Small intestine (tissue), 7 donors: ENCODE measurements at regions not wholly inside any gene's neighbourhood (a gene's known extent, or its start where the extent isn't known, plus 50 kb on each side); places are given as distances from the start of the nearest gene placed in this dataset.
A peak's percentile ranks its signal among the peaks of the same experiment; 100 is the strongest.

Source experiments
- DNase-seq, 2 donors: peaks; one replicate each; pipeline versions ENCODE4 v3.0.0 to v3.0.0-alpha.2; 2013
- FAIRE-seq: peaks from 2 replicates; lab custom pipeline; 2012; peaks lifted over from hg19 to GRCh38; lab: Jason Lieb, UNC
- H3K27ac ChIP-seq, 3 donors: one replicate each; pipeline ENCODE4 v1.5.1; 2013; ENCODE audit warnings: low read length in 2 of 3, mild to moderate bottlenecking in 2 of 3, control low read depth in 1 of 3, inconsistent platforms in 1 of 3, low read depth in 1 of 3, moderate library complexity in 1 of 3
- H3K27me3 ChIP-seq, 3 donors: one replicate each; pipeline ENCODE4 v1.6.1; 2013; ENCODE audit warnings: low read length in 3 of 3, inconsistent platforms in 1 of 3; ENCODE audit not compliant: control insufficient read depth in 3 of 3, insufficient read depth in 3 of 3
- H3K36me3 ChIP-seq, 3 donors: one replicate each; pipeline ENCODE4 v1.6.1; 2013; ENCODE audit warnings: low read length in 3 of 3, inconsistent platforms in 1 of 3, low read depth in 1 of 3, mild to moderate bottlenecking in 1 of 3, moderate library complexity in 1 of 3; ENCODE audit not compliant: control insufficient read depth in 3 of 3, insufficient read depth in 2 of 3
- H3K4me1 ChIP-seq, 3 donors: one replicate each; pipeline ENCODE4 v1.6.1; 2013; ENCODE audit warnings: low read length in 2 of 3, inconsistent platforms in 1 of 3, low read depth in 1 of 3, mild to moderate bottlenecking in 1 of 3, moderate library complexity in 1 of 3; ENCODE audit not compliant: control insufficient read depth in 3 of 3, insufficient read depth in 2 of 3
- H3K4me3 ChIP-seq, 3 donors: one replicate each; pipeline ENCODE4 v1.5.1; 2013; ENCODE audit warnings: low read length in 3 of 3, control low read depth in 1 of 3, inconsistent platforms in 1 of 3, low read depth in 1 of 3, mild to moderate bottlenecking in 1 of 3, moderate library complexity in 1 of 3
- H3K9me3 ChIP-seq, 2 donors: one replicate each; pipeline ENCODE4 v1.6.1; 2013; ENCODE audit warnings: low read depth in 1 of 2, low read length in 1 of 2; ENCODE audit not compliant: control insufficient read depth in 2 of 2, insufficient read depth in 1 of 2
- WGBS, 3 donors: extraction: QIAGEN DNeasy Blood & Tissue Kit; methylation state at CpG; one replicate each; pipeline ENCODE4 v1.1.7; 2013; 5-methylcytosine and 5-hydroxymethylcytosine counted together
- donor health status: healthy with polysubstance abuse.
- donor health status: control.
- donor health status: control.
- donor health status: Bipolar disorder and iron deficiency.
- donor health status: healthy.

DNA sequence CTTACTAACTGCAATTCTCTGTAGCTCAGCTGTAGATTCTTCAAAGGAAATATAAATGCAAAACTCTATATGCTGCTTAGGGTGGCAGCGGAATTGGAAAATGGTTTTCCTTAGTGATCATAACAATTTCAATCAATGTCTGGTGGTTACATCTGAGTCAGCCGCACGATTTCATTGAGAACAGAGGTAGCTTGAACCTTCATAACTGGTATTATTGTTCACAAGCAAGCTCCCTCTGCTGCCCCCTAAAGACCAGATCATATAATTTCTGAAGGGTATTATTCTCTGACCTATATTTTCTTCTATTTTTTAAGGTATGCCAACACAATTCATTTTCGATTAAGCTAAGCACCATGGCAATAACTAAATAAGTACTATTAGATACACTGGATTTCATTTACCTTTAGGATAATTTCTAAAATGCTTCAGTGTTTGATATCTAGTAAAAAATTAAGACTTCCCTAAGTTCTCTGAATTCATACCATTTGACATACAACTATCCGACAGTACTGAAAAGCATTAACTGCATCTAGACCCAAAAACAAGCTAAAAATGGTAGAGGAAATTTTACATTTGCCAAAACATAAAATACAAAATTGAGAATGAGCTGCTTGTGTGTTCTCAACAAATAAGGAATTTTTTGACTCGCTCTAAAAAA is 181.1 kb upstream of the SPEF2 start:
- no peaks in the 10 kb centered on the region for H3K9me3 ChIP-seq
- no peak overlapping the region for H3K27ac ChIP-seq
- WGBS, 3 donors: 47 to 67% (median 57%) methylated on average over 6 of the region's 6 CpGs
- peak; percentile 63 to 76 for DNase-seq
- no peaks in the 10 kb centered on the region for H3K36me3 ChIP-seq
- H3K27me3 ChIP-seq: no peaks in the 10 kb centered on the region
- no peak overlapping the region for H3K4me3 ChIP-seq
- no peak for FAIRE-seq
- no peaks in the 10 kb centered on the region for H3K4me1 ChIP-seq

DNA sequence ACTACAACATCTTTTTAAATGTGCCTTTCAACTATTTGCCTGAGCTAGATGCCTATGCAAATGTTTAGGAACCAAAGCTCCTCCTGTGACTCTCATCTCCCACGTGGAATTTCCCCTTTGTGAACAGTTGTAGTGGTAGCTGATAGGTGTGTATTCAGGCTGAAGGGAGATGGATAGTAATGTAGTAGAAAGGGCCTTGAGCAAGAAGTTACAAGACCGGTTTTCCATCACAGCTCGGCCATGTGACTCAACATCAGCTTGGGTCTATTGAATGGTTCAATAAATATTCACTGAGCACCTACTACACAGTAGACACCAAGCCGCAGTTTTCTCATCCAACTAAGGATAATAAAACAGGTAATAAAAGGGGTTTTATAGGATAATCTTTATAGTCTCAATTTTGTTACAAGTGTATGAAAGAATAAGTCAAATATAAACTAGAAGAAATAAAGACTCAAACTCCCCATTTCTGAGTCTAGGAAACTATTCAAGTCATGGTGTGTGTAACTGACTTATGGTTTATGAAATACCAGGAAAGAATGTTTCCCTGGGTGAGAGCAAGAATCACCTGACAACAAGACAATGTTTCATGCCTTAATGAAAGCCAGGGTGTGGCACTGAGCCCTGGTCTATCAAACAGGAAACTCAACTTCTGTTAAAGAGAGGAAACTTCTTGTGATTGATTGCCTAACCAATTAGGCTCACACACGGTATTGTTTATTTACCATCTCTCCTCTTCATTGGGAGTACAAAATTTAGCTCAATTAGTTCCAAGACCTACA is 187.1 kb upstream of the SPEF2 start:
- WGBS, 3 donors: 44 to 57% (median 52%) methylated on average over 5 of the region's 5 CpGs

DNA sequence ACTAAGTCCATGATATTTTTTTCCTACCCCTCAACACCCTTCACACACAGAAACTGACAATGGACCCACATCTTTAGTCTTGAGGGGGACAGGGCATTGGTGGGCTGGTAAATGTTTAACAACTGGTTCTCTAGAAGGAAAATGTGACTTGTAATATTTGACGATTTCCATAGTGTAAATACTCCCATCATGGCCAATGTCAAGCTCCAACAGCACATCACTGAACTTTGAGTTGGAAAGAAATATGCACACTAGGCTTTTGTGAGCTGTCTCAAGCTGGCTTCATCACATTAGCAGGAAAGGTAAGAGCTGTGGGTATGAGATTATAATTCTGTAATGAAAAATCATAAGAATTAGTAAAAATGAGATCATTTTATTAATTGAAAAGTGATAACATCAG is 189.9 kb upstream of the PRLR start:
- H3K9me3 ChIP-seq: no peaks in the 10 kb centered on the region
- no peaks in the 10 kb centered on the region for H3K36me3 ChIP-seq
- no peaks in the 10 kb centered on the region for H3K27me3 ChIP-seq
- H3K4me1 ChIP-seq: peaks cover 0 to 6% (median 0%) of the 10 kb centered on the region in 3 donors
- no peak overlapping the region for H3K27ac ChIP-seq
- DNase-seq: no peak
- FAIRE-seq: no peak
- H3K4me3 ChIP-seq: no peak overlapping the region
- WGBS, 3 donors: 72 to 93% (median 78%) methylated on average over 1 of the region's 1 CpG

More for the DNA sequence above, 187.1 kb upstream of the SPEF2 start:
- Histone ChIP-seq H3K4me1 (peaks cover 0 to 4% (median 0%) of the 10 kb centered on the region in 3 donors), H3K9me3 (no peaks in the 10 kb centered on the region), H3K36me3 (no peaks in the 10 kb centered on the region), H3K27me3 (no peaks in the 10 kb centered on the region), H3K4me3 (no peak overlapping the region), H3K27ac (peak overlapping the region in 1 of 3 donors; percentile 15)
- no peak for FAIRE-seq
- peak; percentile 2 to 17 for DNase-seq

DNA sequence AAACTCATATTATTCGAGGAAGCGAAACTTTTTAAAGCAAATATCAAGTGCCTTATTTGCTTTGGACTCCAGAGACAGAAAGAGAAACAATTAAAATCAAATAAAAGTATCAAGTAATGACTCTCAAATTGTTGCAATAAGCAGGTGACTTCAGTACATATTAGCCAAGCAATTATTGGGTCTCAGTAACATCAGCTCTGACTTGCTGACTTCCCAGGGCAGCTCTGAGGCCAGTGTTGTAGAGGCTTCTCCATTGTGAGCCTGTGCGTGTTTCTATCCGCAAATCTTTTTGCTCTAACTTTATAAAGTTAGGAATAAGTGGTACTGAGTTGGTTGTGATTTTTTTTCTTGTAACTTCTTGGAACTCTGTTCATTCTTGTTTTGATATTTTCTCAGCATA is 186.8 kb upstream of the PRLR start:
- Histone ChIP-seq H3K36me3 (no peaks in the 10 kb centered on the region), H3K4me1 (peaks cover 0 to 6% (median 0%) of the 10 kb centered on the region in 3 donors), H3K4me3 (no peak overlapping the region), H3K9me3 (peaks cover 0 to 5% of the 10 kb centered on the region in 2 donors), H3K27ac (no peak overlapping the region), H3K27me3 (no peaks in the 10 kb centered on the region)
- 51 to 79% (median 63%) methylated on average over 4 of the region's 4 CpGs for WGBS, 3 donors
- DNase-seq (no peak), FAIRE-seq (no peak)

DNA sequence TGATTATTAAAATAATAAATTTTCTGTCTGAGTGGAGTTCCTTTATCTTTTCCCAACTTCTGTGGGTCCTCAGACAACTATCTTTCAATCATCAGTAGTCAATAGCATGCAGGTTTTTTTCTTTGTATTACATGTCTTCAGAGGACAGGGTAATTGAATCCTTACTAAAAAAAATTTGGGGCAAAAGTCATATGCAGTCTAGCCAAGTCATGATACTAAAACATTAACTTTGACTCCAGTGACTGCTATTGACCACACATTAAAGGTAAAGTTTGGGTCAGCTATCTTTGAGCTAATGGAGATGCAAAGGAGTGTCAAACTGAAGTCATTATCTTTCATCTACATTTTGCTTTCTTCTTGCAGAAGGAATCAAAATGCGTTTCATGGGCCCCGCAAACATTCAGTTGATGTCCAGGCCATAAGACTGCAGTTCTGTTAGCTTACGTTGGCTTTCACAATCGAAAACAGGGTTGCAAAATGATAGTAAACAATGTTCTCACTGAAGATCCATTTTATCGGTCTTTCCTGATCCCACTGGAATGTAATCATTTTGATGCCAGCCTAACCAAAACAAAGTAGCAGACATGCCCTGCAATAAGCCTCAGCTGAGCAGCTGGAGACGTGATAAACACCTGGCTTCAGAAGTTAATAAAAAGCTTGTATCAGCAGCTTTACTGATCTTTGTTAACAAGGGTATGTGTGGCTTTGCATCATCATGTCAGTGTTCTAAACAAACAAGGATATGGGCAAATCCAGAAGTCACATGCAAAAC is 186.1 kb upstream of the PRLR start:
- no peaks in the 10 kb centered on the region for H3K27me3 ChIP-seq
- 26 to 43% (median 36%) methylated on average over 6 of the region's 6 CpGs for WGBS, 3 donors
- DNase-seq: peak in 1 of 2 donors; percentile 44

DNA sequence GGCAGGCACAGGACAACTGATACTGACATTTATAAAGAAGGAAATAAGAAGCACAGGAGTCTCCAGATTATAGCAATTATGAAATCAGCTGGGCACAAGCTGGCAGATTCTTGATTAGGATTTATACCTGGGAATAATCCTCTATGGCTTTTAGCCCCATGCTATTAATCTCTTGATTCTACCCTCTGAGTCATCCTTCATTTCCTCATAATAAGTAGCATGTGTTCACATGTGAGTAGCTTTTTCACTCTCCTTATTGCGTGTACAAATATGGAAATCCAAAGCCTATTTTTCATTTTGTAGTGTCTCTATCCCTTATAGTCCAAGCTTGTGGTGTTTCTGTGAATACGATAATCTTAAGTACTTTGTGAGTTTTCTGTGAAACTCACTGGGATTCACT is 185.0 kb upstream of the PRLR start:
- DNase-seq: peak; percentile 12 to 38

More for the DNA sequence above, 186.1 kb upstream of the PRLR start:
- Histone ChIP-seq H3K4me1 (peaks cover 0 to 6% (median 0%) of the 10 kb centered on the region in 3 donors), H3K9me3 (peaks cover 0 to 5% of the 10 kb centered on the region in 2 donors), H3K4me3 (no peak overlapping the region), H3K36me3 (no peaks in the 10 kb centered on the region), H3K27ac (no peak overlapping the region)
- no peak for FAIRE-seq

DNA sequence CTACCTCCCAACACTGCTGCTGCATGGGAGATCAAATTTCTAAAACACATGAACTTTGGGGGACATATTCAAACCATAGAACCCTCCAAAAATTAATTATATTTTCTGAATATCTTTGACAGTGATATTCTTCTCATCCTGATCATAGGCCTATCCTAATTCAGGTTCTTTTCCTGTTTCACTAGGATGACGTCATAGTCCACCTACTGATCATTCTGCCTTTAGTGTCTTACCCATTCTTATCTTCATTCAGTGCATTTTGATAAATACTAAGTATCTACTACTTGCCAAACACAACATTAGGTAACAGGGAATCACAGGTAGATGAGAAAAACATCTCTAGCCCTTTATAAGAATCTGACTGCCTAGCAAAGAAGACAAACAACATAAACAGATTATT is 179.1 kb upstream of the PRLR start:
- WGBS, 3 donors: 53 to 79% (median 56%) methylated on average over 1 of the region's 1 CpG
- Histone ChIP-seq H3K9me3 (peaks cover 0 to 5% of the 10 kb centered on the region in 2 donors), H3K4me1 (no peaks in the 10 kb centered on the region), H3K4me3 (no peak overlapping the region), H3K27ac (no peak overlapping the region), H3K27me3 (no peaks in the 10 kb centered on the region), H3K36me3 (no peaks in the 10 kb centered on the region)
- FAIRE-seq: no peak
- no peak for DNase-seq

More for the DNA sequence above, 185.0 kb upstream of the PRLR start:
- Histone ChIP-seq H3K9me3 (peaks cover 0 to 5% of the 10 kb centered on the region in 2 donors), H3K4me3 (no peak overlapping the region), H3K36me3 (no peaks in the 10 kb centered on the region), H3K4me1 (peaks cover 0 to 6% (median 0%) of the 10 kb centered on the region in 3 donors), H3K27ac (no peak overlapping the region), H3K27me3 (no peaks in the 10 kb centered on the region)
- no peak for FAIRE-seq
- WGBS, 3 donors: 46 to 82% (median 61%) methylated on average over 2 of the region's 2 CpGs

DNA sequence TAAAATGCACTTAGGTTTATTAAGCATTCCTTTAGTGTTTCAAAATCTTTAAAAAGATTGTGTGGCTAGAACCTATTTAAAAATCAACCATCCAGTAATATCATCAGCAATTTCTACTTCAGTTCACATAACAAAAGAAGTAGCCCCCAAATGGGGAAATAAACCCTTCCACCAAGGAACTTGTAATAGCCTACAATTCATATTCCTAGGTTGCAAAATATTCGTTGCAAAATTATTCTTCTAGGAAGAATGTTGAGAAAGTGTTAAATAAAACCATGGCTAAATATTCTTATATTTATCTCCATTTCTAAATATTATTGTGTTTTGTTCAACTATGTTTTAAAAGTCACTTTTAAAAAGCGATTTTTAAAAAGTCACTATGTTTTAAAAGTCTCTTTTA is 177.9 kb upstream of the PRLR start:
- H3K4me3 ChIP-seq: no peak overlapping the region
- no peak overlapping the region for H3K27ac ChIP-seq
- peaks cover 0 to 5% of the 10 kb centered on the region in 2 donors for H3K9me3 ChIP-seq
- DNase-seq (no peak), FAIRE-seq (no peak)
- WGBS, 3 donors: 69 to 85% (median 70%) methylated on average over 2 of the region's 2 CpGs
- no peaks in the 10 kb centered on the region for H3K27me3 ChIP-seq
- H3K4me1 ChIP-seq: no peaks in the 10 kb centered on the region
- H3K36me3 ChIP-seq: no peaks in the 10 kb centered on the region
